Panc1 (cell line): ENCODE measurements at regions not wholly inside any gene's neighbourhood (a gene's known extent, or its start where the extent isn't known, plus 50 kb on each side); places are given as distances from the start of the nearest gene placed in this dataset.

Experiments
- CTCF ChIP-seq: fragments of 450-650 bp; IDR thresholded peaks from 2 replicates; pipeline ENCODE4 v1.5.1; 2017; ENCODE audit warnings: mild to moderate bottlenecking
- SIN3A ChIP-seq: IDR thresholded peaks from 2 replicates; pipeline ENCODE4 v1.6.1; 2012; ENCODE audit warnings: low read depth, mild to moderate bottlenecking, low read length, moderate library complexity, borderline replicate concordance; ENCODE audit not compliant: insufficient read depth

GRCh38 chr13:31385540-31385939 is 185.8 kb downstream of the B3GLCT start:
- TF ChIP-seq CTCF (no peak), SIN3A (no peak)
